ENCODE measurements at regions not wholly inside any gene's neighbourhood (a gene's known extent, or its start where the extent isn't known, plus 50 kb on each side); places are given as distances from the start of the nearest gene placed in this dataset.

- no peak overlapping the region for H3K4me3 ChIP-seq (ENCODE audit: low read depth, poor library complexity, severe bottlenecking)
- WGBS, 2 donors = 53 to 55% methylated on average over 4 of the region's 4 CpGs
- DNase-seq (ENCODE audit: low spot score in 2 of 2) = no peak
- intact Hi-C loops (cut with DNase I; ENCODE audit: low total_unique reads) = no loop called here
- TF ChIP-seq POLR2A (IDR thresholded peaks at IDR 0.05) (no peak), CTCF (IDR thresholded peaks at IDR 0.05) (no peak)
Observed at GRCh38 chr5:153135411-153135810, 355.1 kb upstream of the GRIA1 start.

- 68 to 70% methylated on average over 6 of the region's 6 CpGs for WGBS, 2 donors
- intact Hi-C loops (cut with DNase I; ENCODE audit: low total_unique reads) = no loop called here
- no peak overlapping the region for H3K4me3 ChIP-seq (ENCODE audit: low read depth, poor library complexity, severe bottlenecking)
- TF ChIP-seq POLR2A (IDR thresholded peaks at IDR 0.05) = no peak
- TF ChIP-seq CTCF (IDR thresholded peaks at IDR 0.05) = no peak
- no peak for DNase-seq (ENCODE audit: low spot score in 2 of 2)
Observed at GRCh38 chr5:153136910-153137614, 353.4 kb upstream of the GRIA1 start.

GRCh38 chr5:153147891-153148623 is 342.4 kb upstream of the GRIA1 start:
- TF ChIP-seq CTCF (IDR thresholded peaks at IDR 0.05) = no peak
- DNase-seq (ENCODE audit: low spot score in 2 of 2) = no peak
- 25 to 39% methylated on average over 7 of the region's 7 CpGs for WGBS, 2 donors
- intact Hi-C loops (cut with DNase I; ENCODE audit: low total_unique reads) = no loop called here
- H3K4me3 ChIP-seq (ENCODE audit: low read depth, poor library complexity, severe bottlenecking) = no peak overlapping the region

- TF ChIP-seq POLR2A (IDR thresholded peaks at IDR 0.05) (no peak), CTCF (IDR thresholded peaks at IDR 0.05) (no peak)
- intact Hi-C loops (cut with DNase I; ENCODE audit: low total_unique reads) = no loop called here
- no peak overlapping the region for H3K4me3 ChIP-seq (ENCODE audit: low read depth, poor library complexity, severe bottlenecking)
- DNase-seq (ENCODE audit: low spot score in 2 of 2) = no peak
- 35 to 36% methylated on average over 4 of the region's 4 CpGs for WGBS, 2 donors
Observed at GRCh38 chr5:153148624-153148976, 341.9 kb upstream of the GRIA1 start.

- no peak overlapping the region for H3K4me3 ChIP-seq (ENCODE audit: low read depth, poor library complexity, severe bottlenecking)
- DNase-seq (ENCODE audit: low spot score in 2 of 2) = no peak
- no peak for TF ChIP-seq POLR2A (IDR thresholded peaks at IDR 0.05)
- TF ChIP-seq CTCF (IDR thresholded peaks at IDR 0.05) = no peak
- intact Hi-C loops (cut with DNase I; ENCODE audit: low total_unique reads) = no loop called here
Observed at GRCh38 chr5:153151558-153151957, 338.9 kb upstream of the GRIA1 start.

Measured in lower leg skin (tissue), 4 donors.